SK-N-MC (cell line): ENCODE measurements at regions not wholly inside any gene's neighbourhood (a gene's known extent, or its start where the extent isn't known, plus 50 kb on each side); places are given as distances from the start of the nearest gene placed in this dataset.

ENCODE experiments used
- EZH2 ChIP-seq: fragments of 200-600 bp; sonication (generic); IDR thresholded peaks from one replicate; pipeline ENCODE4 v1.6.1; 2017; ENCODE audit warnings: antibody characterized with exemption
- FOXP2 ChIP-seq: optimal IDR thresholded peaks from 2 replicates; pipeline ENCODE3; 2011; ENCODE audit warnings: mild to moderate bottlenecking, moderate library complexity; ENCODE audit not compliant: insufficient read depth; ENCODE audit errors: extremely low read length, control extremely low read depth
- POLR2AphosphoS5 ChIP-seq: IDR thresholded peaks from 2 replicates; pipeline ENCODE4 v1.6.1; 2012; ENCODE audit warnings: mild to moderate bottlenecking, low read depth, low read length, borderline replicate concordance

DNA sequence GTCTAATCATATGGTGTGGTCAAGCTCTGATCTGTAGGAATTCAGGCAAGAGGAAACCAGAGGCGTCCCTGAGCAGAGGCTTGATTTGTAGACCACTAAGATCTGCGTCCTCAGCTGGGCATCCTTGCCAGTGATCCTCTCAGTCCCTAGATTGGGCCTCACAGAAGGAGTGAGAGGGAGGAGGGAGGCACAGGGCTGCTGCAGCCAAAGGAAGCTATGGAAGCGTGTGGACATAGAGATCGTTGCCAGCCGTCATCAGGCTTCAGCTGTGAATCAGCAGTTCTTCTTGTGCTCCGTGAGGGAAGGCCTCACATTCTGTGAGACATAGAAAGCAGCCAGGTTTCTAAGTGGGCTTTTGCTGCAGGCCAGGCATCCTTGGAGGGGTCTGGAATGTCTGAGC, 254.6 kb upstream of the KIRREL3 start:
- TF ChIP-seq POLR2AphosphoS5 (no peak), EZH2 (no peak), FOXP2 (no peak)
